HG03039 (cell line): ENCODE measurements at regions not wholly inside any gene's neighbourhood (a gene's known extent, or its start where the extent isn't known, plus 50 kb on each side); places are given as distances from the start of the nearest gene placed in this dataset.
"Not testable (repeated sequence)": the region's sequence is repeated elsewhere in the genome, so short reads cannot be mapped to it uniquely, and the experiment has no call there.

Source experiments
- ATAC-seq: cut with Tn5 transposase; IDR thresholded peaks from one replicate; pipeline ENCODE4 v1.9.1; 2021; ENCODE audit warnings: mild to moderate bottlenecking, moderate library complexity; ENCODE audit not compliant: unreplicated experiment

- ATAC-seq = not testable (repeated sequence)
Measured at GRCh38 chr5:177941386-177941785, 54.7 kb downstream of the PROP1 start.

- not testable (repeated sequence) for ATAC-seq
Measured at GRCh38 chr5:177939246-177940171, 56.5 kb downstream of the PROP1 start.

- ATAC-seq = not testable (repeated sequence)
Measured at GRCh38 chr5:177938767-177939166, 57.3 kb downstream of the PROP1 start.

- not testable (repeated sequence) for ATAC-seq
Measured at GRCh38 chr5:177934233-177934632, 61.8 kb downstream of the PROP1 start.

- not testable (repeated sequence) for ATAC-seq
Measured at GRCh38 chr5:177930269-177931022, 65.6 kb downstream of the PROP1 start.

- ATAC-seq = not testable (repeated sequence)
Measured at GRCh38 chr5:177929618-177930017, 66.4 kb downstream of the PROP1 start.

GRCh38 chr5:177927500-177927899 is 68.5 kb downstream of the PROP1 start:
- not testable (repeated sequence) for ATAC-seq

GRCh38 chr5:177924577-177924976 is 71.5 kb downstream of the PROP1 start:
- ATAC-seq = not testable (repeated sequence)

- ATAC-seq = not testable (repeated sequence)
Measured at GRCh38 chr5:177923837-177924236, 72.2 kb downstream of the PROP1 start.

- ATAC-seq = not testable (repeated sequence)
Measured at GRCh38 chr5:177923189-177923588, 72.9 kb downstream of the PROP1 start.

GRCh38 chr5:177909261-177909660 is 86.8 kb downstream of the PROP1 start:
- not testable (repeated sequence) for ATAC-seq

- not testable (repeated sequence) for ATAC-seq
Measured at GRCh38 chr5:177902806-177903205, 93.2 kb downstream of the PROP1 start.

- ATAC-seq = not testable (repeated sequence)
Measured at GRCh38 chr5:177900066-177900465, 96.0 kb downstream of the PROP1 start.

GRCh38 chr5:177894681-177895453 is 101.2 kb downstream of the PROP1 start:
- ATAC-seq = not testable (repeated sequence)

- not testable (repeated sequence) for ATAC-seq
Measured at GRCh38 chr5:177892357-177892665, 103.7 kb downstream of the PROP1 start.

GRCh38 chr5:177891547-177892356 is 104.3 kb downstream of the PROP1 start:
- ATAC-seq = peak; percentile 67

- ATAC-seq = not testable (repeated sequence)
Measured at GRCh38 chr5:177883295-177883694, 100.6 kb upstream of the FAM153A start.

- ATAC-seq = peak; percentile 14
Measured at GRCh38 chr5:177875900-177876238, 93.2 kb upstream of the FAM153A start.

GRCh38 chr5:177875013-177875899 is 92.6 kb upstream of the FAM153A start:
- ATAC-seq = peak; percentile 85
